Esophagus muscularis mucosa (tissue), 4 donors: ENCODE measurements at regions not wholly inside any gene's neighbourhood (a gene's known extent, or its start where the extent isn't known, plus 50 kb on each side); places are given as distances from the start of the nearest gene placed in this dataset.

Source experiments
- DNase-seq: peaks from one replicate; pipeline ENCODE4 v3.0.0-alpha.2; 2017; ENCODE audit errors: extremely low spot score
- H3K27ac ChIP-seq, 4 donors: fragments of 200-600 bp; sonication (generic); replicated peaks in 1 of 4; 1 replicate in 3 of 4; 2 replicates in 1 of 4; pipeline ENCODE4 v1.5.1; 2016 to 2019; ENCODE audit warnings: mild to moderate bottlenecking in 1 of 4
- H3K27me3 ChIP-seq, 4 donors: fragments of 200-600 bp; sonication (generic); one replicate each; pipeline versions ENCODE4 v1.5.1 to v1.6.0; 2016 to 2019
- H3K36me3 ChIP-seq, 4 donors: fragments of 200-600 bp; sonication (generic); one replicate each; pipeline ENCODE4 v1.5.1; 2016 to 2019
- H3K4me1 ChIP-seq, 4 donors: fragments of 200-600 bp; sonication (generic); one replicate each; pipeline ENCODE4 v1.5.1; 2016 to 2019
- H3K4me3 ChIP-seq, 4 donors: fragments of 200-600 bp; sonication (generic); 1 replicate in 2 of 4; 2 replicates in 2 of 4; pipeline ENCODE4 v1.5.1; 2016 to 2019; ENCODE audit warnings: mild to moderate bottlenecking in 4 of 4, moderate library complexity in 1 of 4
- H3K9me3 ChIP-seq, 4 donors: fragments of 200-600 bp; sonication (generic); 1 replicate in 3 of 4; 2 replicates in 1 of 4; pipeline ENCODE4 v1.5.1; 2016 to 2019
- CTCF ChIP-seq, 3 experiments: fragments of 200-600 bp in 2 of 3; fragments of 450-650 bp in 1 of 3; sonication (generic) in 2 of 3; IDR thresholded peaks; one replicate each; pipeline ENCODE4 v1.5.1; 2017 to 2019; ENCODE audit warnings: antibody characterized with exemption in 3 of 3, mild to moderate bottlenecking in 2 of 3, moderate library complexity in 1 of 3
- EP300 ChIP-seq: sonication (generic); formaldehyde crosslinking; IDR thresholded peaks from one replicate; pipeline ENCODE4 v1.6.1; 2017; ENCODE audit warnings: antibody characterized with exemption
- POLR2A ChIP-seq: fragments of 450-650 bp; IDR thresholded peaks from one replicate; pipeline ENCODE4 v1.6.1; 2017; ENCODE audit warnings: antibody characterized with exemption, moderate library complexity, mild to moderate bottlenecking, low read depth
- POLR2AphosphoS5 ChIP-seq, 2 donors: sonication (generic); formaldehyde crosslinking; IDR thresholded peaks; one replicate each; pipeline ENCODE4 v1.6.1; 2017; ENCODE audit warnings: antibody characterized with exemption in 2 of 2
- WGBS: methylation state at CpG from one replicate; pipeline ENCODE4 v1.1.5; 2018; 5-methylcytosine and 5-hydroxymethylcytosine counted together
- intact Hi-C: fragments of 100-400 bp; cut with DNase I; formaldehyde crosslinking; loops from one replicate; pipeline ENCODE4 v1.15.1; 2023

DNA sequence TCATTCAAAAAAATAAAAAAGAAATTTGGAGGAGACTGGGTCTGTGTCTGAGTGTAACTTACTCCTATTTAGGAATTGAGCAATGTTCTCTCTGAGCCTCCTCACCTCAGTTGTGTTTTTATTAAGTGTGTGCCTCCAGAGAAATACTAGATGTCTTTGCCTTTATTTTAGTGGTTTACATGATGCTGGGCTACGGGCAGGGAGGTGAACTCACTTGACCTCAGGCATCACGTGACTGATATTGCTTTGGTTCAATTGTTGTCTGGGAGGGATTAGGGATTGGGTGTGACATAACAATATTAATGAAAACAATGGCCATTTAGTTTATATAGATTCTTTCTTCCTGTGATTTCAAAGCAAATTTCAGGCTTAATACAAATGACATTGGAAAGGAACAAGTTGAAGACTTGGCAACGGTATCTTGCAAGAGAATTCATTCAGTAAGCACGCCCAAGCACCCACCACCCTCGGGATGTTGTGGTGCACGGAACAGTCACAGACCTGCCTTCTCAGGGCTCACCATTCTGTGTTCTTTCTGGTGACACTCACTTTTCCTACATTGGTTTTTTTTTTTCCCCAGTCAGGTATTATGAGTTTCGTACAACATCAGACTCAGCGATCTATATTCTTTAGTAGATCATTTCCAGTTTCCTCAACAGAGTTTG, 77.5 kb downstream of the BMP4 start:
- H3K9me3 ChIP-seq = no peaks in the 10 kb centered on the region
- intact Hi-C loops = no loop called here

DNA sequence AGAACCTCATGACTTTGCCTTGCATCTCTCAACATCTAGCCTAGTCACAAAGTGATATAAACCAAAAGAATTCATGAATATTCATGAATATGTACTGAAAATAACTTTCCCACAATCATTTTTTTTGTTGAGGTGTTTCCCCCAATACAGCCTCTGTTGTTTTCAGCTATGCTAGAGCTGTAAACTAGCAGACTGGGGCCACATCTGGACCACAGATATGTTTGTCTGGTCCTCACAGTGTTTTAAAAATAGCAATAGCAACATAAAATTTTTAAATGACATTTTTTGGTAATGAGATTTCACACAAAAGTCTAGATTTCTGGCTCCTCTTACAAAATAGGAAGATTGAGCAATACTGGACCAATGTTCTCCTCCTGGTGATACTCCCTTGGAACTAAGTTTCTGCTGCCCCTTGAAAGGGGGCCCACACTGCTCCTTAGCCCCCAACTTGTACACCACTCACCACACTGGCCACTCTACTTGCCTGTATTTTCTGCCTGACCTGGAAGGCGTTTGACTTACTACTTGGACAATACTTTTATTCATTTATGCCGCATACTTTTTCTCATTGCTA, 81.2 kb downstream of the BMP4 start:
- intact Hi-C loops = no loop called here
- no peak for DNase-seq
- 96% methylated on average over 2 of the region's 2 CpGs for WGBS
- Histone ChIP-seq H3K27ac (no peak overlapping the region), H3K4me1 (peaks cover 0 to 9% (median 8%) of the 10 kb centered on the region in 4 donors), H3K27me3 (no peaks in the 10 kb centered on the region), H3K9me3 (no peaks in the 10 kb centered on the region), H3K36me3 (no peaks in the 10 kb centered on the region), H3K4me3 (no peak overlapping the region)
- TF ChIP-seq EP300 (no peak), POLR2AphosphoS5 (IDR thresholded peaks at IDR 0.05) (no peak)

More for the DNA sequence above, 77.5 kb downstream of the BMP4 start:
- Histone ChIP-seq H3K27me3 (no peaks in the 10 kb centered on the region), H3K36me3 (no peaks in the 10 kb centered on the region), H3K4me3 (no peak overlapping the region), H3K4me1 (peaks cover 0 to 9% (median 6%) of the 10 kb centered on the region in 4 donors), H3K27ac (peak overlapping the region in 1 of 4 donors; percentile 11)
- TF ChIP-seq POLR2A (no peak), CTCF (IDR thresholded peaks at IDR 0.05) (no peak), EP300 (no peak), POLR2AphosphoS5 (IDR thresholded peaks at IDR 0.05) (no peak)
- 81% methylated on average over 8 of the region's 8 CpGs for WGBS
- no peak for DNase-seq

GRCh38 chr14:53874704-53875103, 81.9 kb downstream of the BMP4 start:
- Histone ChIP-seq H3K4me1 (peaks cover 0 to 9% (median 8%) of the 10 kb centered on the region in 4 donors), H3K36me3 (no peaks in the 10 kb centered on the region), H3K27ac (peak overlapping the region in 1 of 4 donors; percentile 10), H3K27me3 (no peaks in the 10 kb centered on the region), H3K4me3 (no peak overlapping the region), H3K9me3 (no peaks in the 10 kb centered on the region)
- TF ChIP-seq EP300 = no peak
- no peak for TF ChIP-seq POLR2A
- TF ChIP-seq POLR2AphosphoS5 (IDR thresholded peaks at IDR 0.05) = no peak
- no peak for TF ChIP-seq CTCF (IDR thresholded peaks at IDR 0.05)
- DNase-seq = no peak
- WGBS = 53% methylated on average over 3 of the region's 3 CpGs
- intact Hi-C loops = no loop called here

GRCh38 chr14:53872681-53873089, 83.9 kb downstream of the BMP4 start:
- H3K27ac ChIP-seq = no peak overlapping the region
- H3K4me1 ChIP-seq = peaks cover 0 to 9% (median 8%) of the 10 kb centered on the region in 4 donors
- no peak for DNase-seq
- no peak overlapping the region for H3K4me3 ChIP-seq
- H3K36me3 ChIP-seq = no peaks in the 10 kb centered on the region
- TF ChIP-seq CTCF (IDR thresholded peaks at IDR 0.05) (no peak), POLR2AphosphoS5 (IDR thresholded peaks at IDR 0.05) (no peak), POLR2A (no peak), EP300 (no peak)
- no peaks in the 10 kb centered on the region for H3K9me3 ChIP-seq
- H3K27me3 ChIP-seq = no peaks in the 10 kb centered on the region
- intact Hi-C loops = no loop called here
- 0% methylated on average over 1 of the region's 1 CpG for WGBS

GRCh38 chr14:53871951-53872350, 84.7 kb downstream of the BMP4 start:
- intact Hi-C loops = no loop called here
- TF ChIP-seq EP300 (no peak), POLR2AphosphoS5 (IDR thresholded peaks at IDR 0.05) (no peak), POLR2A (no peak), CTCF (IDR thresholded peaks at IDR 0.05) (no peak)
- WGBS = 61% methylated on average over 2 of the region's 2 CpGs

More at GRCh38 chr14:53871951-53872350, 84.7 kb downstream of the BMP4 start:
- H3K4me1 ChIP-seq = peaks cover 0 to 9% (median 8%) of the 10 kb centered on the region in 4 donors
- H3K27me3 ChIP-seq = no peaks in the 10 kb centered on the region
- DNase-seq = no peak
- no peak overlapping the region for H3K27ac ChIP-seq
- no peaks in the 10 kb centered on the region for H3K36me3 ChIP-seq
- H3K4me3 ChIP-seq = no peak overlapping the region
- H3K9me3 ChIP-seq = no peaks in the 10 kb centered on the region
